Fibroblast of skin of scalp (primary cell): ENCODE measurements at regions not wholly inside any gene's neighbourhood (a gene's known extent, or its start where the extent isn't known, plus 50 kb on each side); places are given as distances from the start of the nearest gene placed in this dataset.
"Not testable (repeated sequence)": the region's sequence is repeated elsewhere in the genome, so short reads cannot be mapped to it uniquely, and the experiment has no call there.

Source experiments
- DNase-seq: peaks from one replicate; pipeline ENCODE4 v3.0.0-alpha.2; 2013

DNA sequence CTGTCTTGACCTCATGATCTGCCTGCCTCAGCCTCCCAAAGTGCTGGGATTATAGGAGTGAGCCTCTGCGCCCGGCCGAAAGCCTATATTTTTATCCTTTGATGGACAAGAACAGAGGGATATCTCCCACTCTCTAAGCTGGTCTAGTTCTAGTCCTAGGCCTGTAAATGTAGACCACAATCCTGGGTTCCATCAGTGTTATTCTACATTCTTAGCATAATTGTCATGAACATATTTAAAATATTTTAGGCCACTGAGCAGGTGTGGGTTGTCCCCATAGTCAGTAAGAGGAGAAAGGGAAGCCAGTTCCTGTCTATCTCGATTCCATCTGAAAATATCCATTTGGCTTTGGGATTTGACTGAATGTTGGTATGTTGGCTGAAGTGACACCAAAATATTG is 118.1 kb downstream of the EBLN2 start:
- DNase-seq, result no peak

DNA sequence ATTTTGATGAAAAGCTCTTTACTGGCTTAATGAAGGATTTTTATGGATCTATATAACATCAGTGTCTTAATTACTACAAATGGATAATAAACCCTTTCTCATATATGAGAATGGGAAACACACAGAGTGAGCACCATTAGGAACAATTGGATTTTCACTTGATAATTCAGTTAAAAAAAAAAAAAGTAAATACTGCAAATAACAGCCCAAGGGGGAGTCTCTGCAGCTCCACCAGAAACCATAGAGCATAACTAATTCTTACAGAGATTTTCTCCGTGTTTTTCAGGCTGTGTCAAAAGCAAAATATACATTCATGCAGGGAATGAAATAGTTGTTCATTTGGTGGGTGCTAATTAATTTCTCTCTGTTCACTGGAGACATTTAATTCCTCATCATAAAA is 125.3 kb downstream of the EBLN2 start:
- DNase-seq, result no peak

DNA sequence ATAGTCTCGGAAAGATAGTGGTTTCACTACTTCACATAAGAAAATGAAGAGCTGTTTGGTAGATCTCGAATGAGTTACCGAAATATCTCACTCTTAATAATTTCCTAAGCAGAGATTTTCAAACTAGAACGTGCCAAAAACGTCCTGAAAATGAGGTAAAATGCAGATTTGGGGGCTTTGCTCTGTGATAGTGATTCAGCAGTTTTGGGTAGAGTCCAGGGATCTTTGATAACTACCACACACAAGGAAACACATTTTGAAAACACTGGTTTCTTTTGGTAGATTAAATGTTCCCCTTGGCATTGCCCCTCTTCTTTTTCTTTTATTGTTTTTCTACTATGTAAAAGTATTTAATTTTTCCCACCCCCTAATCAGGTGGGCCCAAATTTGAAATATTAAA is 125.9 kb downstream of the EBLN2 start:
- DNase-seq, result no peak

DNA sequence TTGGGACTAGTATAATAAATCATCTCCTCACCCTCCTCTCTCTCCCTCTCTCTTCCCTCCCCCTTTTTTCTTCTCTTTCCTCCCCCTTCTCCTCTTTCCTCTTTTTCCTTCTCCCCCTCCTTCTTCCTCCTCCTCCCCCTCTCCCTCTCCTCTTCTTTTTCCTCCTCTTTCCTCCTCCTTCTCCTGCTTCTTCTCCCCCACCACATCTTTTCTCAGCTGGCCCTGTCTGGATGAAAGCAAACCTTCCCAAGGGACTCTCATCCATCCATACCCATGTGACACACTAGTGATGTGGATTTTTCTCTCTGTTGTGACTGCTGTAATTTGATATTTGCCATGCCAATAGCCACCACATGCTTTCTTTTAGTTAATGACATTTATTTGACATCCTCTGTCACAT is 127.2 kb downstream of the EBLN2 start:
- peak; percentile 79 for DNase-seq

DNA sequence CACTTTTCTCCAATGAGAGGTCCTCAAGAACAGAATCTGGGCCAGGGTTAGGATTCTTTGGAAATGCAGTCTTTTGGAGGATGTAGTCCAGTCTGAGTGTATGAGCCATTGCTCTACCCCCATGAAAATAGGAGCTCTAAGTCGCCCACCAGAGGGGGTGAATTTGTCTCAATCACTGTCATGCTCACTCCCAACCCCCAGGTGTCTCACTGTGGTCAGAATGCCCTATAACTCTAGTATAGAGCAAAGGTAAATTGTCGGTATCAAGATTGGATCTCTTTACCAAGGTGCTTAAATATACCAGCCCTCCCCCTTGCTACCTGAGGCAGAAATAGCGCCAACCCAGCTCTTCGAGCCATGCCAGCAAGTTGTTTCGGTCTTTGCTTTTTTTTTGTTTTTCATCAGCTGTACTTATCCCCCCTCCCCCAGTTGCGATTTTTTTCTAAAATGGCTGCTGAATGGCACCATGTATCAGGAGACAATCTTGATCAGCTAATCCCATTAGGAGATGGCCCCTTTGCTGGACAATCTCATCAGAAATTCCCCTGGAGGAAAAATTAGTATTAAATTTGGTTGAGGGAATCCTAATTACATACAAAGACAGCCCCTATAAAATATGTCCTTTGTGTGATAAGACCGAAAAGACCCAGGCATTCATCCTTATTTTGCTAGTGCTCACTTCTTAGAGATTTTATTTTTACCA is 130.7 kb downstream of the EBLN2 start:
- DNase-seq, result no peak

DNA sequence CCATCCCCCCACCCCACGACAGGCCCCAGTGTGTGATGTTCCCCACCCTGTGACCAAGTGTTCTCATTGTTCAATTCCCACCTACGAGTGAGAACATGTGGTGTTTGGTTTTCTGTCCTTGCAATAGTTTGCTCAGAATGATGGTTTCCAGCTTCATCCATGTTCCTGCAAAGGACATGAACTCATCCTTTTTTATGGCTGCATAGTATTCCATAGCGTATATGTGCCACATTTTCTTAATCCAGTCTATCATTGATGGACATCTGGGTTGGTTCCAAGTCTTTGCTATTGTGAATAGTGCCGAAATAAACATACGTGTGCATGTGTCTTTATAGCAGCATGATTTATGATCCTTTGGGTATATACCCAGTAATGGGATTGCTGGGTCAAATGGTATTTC is 132.5 kb downstream of the EBLN2 start:
- DNase-seq, result not testable (repeated sequence)

DNA sequence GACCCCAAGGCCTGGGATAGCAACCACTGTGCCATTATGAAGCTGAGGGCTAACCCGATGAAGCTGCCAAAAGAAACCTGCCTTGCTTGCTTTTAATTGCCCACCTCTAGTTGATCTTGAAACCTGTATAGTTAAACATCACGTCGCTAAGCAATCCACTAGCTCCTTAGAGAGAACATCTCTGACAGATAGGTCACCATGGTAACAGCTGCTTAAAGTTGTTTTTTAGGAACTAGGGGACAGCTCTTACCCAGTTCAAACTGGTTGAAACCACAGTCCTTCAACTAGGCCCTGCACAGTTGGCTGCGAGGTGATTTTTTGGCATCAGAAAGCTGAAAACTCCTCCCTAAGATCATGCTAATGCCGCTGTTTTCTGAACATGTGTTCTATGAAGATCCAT is 135.7 kb downstream of the EBLN2 start:
- no peak for DNase-seq

DNA sequence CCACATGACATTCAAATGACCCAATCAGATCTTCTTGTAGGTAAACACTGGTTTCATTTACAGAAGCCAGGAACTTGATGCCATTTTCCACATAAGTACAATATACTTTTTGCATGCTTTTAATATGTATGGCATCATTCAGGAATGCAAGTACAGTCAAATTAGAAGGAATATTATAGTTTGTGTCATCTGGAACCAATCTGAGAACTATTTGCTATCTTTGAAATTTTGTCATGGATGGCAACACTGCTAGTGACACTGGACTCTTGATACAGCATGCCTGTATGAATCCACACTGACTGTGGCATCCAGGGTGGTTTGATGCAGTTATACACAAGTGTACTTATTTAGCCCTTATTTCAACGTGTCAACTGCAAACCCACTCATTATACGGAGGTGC is 141.6 kb downstream of the EBLN2 start:
- peak; percentile 73 for DNase-seq

DNA sequence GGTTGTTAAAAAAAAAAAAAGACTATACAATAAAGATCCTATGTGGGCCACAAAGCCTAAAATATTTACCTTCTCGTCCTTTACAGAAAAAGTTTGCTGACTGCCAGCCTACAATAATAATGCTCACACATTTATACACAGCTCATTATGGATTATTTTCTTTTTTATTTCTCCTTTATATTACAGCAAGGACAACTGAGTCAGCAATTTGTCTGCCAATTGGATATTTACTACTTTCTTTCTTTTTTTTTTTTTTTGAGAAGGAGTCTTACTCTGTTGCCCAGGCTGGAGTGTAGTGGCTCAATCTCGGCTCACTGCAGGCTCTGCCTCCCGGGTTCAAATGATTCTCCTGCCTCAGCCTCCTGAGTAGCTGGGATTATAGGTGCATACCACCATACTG is 142.2 kb downstream of the EBLN2 start:
- DNase-seq, result no peak

DNA sequence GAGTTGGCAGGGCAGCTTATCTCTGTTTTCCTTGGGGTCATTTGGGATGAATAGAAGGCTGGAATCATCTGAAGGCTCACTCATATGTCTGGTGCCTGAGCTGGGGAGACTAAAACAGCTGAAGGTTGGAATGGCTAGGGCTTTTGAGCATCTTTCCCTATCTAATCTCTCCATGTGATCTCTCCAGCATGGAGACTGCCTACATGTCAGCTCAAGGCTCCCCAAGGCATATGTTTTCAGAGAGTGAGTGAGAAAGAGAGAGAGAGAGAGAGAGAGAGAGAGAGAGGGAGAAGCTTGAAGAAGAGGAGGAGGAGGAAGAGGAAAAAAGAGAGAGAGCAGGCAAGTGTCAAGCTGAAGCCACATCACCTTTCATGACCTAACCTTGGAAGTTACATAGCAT is 143.4 kb downstream of the EBLN2 start:
- no peak for DNase-seq

DNA sequence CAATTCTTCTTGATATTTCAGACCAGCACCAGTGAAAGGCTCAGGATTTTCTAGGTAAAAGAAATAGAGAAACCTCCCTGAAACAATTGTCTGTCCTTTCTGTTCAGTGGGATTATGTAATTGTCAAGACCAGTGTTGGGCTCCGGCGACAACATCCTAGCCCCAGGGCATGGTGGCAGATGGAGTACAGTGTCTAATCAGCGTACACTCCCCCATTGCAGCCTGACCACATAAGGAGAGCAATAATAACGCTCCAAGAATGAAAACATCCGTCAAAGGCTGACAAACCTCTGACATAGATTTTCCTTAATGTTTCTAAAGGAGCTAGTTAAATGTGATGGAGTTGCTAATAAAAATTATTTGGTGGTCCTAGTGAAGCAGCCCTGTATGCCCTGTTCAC is 144.6 kb downstream of the EBLN2 start:
- DNase-seq, result no peak

DNA sequence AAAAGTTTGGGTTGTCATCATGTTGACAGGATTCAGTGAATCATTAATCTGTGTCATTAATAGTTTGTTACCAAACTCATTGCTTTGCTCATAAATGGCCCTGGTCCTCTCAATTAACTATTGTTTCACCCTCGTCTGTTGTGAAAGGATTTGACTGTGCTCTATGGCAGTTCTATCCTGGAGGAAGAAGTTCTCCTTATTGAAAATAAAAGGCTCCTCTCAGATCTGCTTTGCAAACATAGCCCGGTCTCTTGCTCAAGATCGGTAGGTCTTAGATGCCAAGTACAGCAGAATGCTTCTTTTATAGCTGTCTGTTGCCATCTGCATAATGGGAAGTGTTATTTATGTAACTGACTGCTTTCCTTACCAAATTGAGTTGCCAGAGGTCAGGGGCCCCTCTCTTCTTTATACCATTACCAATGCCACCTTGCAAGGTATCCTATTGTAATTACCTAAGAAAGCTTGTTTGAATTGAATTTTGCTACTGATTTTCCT is 146.5 kb downstream of the EBLN2 start:
- DNase-seq, result no peak

DNA sequence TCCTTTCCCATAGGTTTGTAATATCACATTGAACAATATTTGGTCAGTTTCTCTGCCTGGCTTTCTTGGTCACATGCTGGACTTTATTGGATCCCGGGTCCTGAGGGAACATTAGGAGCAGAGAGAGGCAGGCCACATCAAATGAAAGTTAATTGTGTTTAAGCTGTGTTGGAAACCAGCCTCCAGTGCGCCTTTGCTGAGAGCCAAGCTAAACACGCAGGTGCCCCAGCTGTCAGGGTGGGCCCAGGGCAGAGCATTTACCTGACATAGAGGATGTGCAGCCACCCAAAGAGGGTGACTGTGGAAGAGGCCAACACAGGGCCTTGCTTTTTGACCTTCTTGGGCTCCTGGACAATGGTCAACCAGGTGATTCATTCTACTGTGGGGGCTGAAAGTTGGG is 149.3 kb downstream of the EBLN2 start:
- no peak for DNase-seq

DNA sequence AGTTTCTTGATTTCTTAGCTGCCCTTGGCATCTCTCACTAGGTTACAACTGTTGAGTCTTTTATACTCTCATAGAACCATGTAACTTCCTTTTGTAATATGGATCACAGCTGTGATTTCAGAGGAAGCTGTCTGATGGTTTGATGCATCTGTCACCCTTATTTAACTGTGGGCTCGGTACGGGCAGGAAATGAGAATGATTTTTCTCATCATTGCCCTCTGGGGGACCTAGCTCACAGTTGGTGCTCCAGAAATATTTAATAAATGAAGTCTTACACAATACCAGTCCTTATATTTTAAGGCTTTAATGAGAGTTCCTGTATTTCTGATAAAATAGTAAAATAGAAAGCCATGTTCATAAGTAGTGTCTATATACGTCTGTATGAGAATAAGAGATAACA is 151.2 kb downstream of the EBLN2 start:
- peak; percentile 13 for DNase-seq

DNA sequence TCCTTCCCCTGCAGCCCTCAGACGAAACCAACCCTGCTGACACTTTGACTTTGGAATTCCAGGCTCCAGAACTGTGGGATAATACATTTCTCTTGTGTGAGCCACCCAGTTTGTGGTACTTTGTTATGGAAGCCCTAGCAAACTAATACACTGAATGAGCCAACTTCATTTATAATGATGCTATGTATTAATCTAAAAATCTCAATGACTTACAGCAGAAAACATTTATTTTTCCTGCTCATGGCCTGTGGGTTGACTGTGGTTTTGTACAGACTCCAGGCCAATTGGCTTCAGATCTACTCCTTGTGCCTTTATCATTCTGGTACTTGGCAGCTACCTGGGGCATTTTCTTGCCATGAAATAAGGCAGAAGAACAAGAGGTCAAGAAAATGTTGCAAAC is 152.4 kb downstream of the EBLN2 start:
- DNase-seq, result peak; percentile 74

DNA sequence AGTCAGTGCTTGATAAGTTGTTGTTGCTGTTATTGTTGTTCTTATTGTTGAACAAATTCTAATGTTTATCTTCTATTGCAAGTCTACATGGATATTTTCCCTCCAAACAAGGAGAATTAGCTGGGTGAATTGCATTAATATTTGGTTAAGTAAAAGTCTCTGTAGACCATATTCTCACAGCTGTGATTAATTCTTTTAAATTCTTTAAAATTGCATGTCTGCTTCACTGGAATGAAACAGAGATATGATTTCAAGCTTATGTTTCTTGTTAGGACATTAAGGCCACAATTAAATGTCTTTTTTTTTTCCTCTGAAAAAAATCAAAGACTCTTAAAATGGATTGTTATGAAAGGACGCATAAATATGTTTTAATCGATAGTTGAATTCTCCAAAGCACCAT is 153.4 kb downstream of the EBLN2 start:
- peak; percentile 55 for DNase-seq

DNA sequence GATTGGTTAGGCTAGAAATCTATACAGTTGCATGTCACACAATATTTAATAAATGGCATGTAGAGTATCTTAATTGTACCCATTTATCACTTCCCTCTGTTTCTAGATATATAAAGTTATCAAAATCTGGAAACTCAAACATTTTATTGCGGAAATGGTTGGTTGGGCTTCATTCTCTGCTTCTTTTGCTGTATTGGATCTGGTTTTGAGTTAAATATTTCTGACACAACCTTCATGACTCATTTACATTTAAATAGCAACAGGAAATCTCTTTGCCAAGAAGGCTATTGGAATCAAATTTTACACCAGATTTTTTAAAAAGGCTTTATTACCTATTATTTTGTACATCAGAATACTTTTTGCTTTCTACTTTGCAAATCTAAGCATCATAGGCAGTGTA is 153.8 kb downstream of the EBLN2 start:
- DNase-seq, result peak; percentile 68

DNA sequence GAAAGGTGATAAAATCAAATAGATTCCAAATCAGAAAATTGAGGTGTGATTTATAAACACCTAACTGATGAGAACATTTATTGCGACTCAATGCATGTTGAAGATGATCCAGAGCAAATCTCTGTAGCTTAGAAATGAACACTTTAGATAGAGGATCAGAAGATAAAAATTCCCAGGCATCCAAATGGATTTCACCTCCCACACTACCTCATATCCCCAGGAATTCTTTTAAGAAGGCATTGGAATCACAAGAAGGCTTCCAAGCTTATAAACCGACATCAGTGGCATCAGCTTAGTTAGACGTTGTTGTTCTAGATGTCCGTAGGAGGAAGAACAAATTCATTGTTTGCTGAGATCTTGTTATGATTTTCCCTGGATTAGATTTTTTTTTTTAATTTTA is 154.4 kb downstream of the EBLN2 start:
- peak; percentile 37 for DNase-seq

DNA sequence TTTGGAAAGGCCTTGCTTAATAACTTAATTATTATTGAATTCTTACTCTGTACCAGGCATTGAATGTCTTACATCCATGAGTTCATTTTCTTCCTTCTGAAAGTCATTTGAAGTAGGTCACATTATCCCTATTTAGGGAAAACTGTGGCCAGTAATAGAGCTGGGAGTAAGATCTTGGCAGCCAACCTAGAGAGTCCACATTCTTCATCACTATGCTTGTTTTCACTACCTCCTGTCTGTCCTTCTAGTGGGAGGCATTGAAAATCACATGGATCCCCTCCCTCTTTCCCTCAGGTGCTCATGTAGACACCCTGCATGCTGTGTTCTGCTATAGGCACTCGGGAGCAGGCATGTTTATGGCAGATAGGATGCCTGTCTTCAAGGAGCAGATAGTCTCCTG is 154.9 kb downstream of the EBLN2 start:
- DNase-seq, result peak; percentile 42

DNA sequence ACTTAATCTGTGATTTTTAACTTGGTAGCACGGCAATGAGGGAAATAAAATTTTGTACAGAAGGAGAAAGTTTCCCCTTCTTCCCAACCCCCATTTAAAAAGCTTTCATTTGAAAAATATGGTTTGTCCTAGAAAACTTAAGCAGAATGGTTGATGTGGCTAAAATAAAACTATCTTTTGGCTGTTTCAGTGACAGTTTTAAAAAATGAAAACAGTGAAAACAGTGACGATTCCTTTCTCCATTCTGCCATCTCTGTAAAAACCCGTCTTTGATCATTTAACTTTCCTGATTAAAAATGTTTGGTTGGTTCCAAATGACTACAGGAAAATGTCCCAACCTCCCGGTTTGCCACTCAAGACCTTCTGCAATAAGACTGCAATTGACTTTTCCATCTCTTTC is 160.7 kb downstream of the EBLN2 start:
- DNase-seq, result no peak

DNA sequence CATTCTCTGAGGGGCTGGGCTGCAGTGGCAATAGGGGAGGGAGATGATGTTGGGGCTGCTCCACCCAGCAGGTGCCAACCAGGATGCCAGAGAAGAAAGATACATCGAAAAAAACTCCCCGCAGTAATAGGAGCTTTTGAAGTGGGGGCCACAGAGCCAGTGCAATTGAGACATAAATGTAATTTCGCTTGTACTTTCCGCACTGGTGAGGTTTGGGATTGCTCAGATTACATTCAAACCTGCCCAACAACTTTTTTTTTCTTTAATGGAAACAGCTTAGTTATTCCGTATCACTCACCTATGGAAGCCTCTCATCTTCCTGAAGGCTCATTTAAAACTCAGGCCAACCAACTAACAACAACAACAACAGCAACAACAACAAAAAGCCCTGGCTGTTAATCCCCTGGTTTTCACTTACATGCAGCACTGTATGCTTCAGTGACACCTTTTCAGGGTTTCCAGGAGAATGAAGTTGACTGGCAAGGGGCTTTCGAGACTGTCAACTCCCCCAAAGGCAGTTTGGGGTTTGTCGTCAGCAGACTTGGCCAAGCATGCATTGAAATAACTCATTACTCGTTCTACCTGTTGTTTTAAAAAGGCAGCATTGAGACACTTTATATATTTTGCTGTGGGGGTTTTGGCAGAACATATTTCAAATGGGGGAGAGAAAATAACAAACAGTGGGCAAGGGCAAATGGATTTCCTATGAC is 163.8 kb downstream of the EBLN2 start:
- DNase-seq, result no peak

DNA sequence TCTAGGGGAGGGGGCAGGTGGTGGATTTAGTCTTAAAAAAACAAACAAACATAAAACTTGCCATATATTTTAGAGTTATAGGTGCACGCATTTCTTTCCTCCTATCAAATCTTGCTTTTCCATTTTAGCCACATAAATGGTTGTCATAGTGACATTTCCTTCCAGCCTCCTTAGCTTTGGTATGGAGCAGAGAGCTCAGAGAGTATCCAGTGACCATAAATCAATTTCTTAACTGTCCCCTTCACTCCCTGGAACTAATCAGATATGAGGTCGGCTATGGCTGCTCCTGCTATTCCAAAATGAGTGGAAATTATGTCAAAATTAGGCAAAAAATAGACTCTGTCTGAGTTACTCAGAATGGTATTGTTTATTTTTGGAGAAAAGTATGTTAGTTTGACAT is 164.5 kb downstream of the EBLN2 start:
- peak; percentile 46 for DNase-seq

DNA sequence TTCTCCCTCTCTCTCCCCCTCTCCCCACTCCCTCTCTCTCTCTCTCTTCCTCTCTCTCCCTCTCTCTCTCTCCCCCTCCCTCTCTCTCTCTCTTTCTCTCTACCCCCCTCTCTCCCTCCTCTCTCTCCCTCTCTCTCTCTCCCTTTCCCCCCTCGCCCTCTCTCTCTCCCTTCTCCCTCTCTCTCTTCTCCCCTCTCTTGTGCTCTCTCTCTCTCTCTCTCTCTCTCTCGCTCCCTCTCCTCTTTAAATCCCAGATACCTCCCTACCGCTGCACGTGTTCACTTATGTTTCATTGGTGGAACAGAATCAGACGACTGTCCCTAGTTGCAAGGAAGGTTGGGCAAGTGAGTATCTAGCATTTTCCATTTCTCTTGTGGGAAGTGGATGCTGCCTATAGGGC is 166.5 kb downstream of the EBLN2 start:
- no peak for DNase-seq

DNA sequence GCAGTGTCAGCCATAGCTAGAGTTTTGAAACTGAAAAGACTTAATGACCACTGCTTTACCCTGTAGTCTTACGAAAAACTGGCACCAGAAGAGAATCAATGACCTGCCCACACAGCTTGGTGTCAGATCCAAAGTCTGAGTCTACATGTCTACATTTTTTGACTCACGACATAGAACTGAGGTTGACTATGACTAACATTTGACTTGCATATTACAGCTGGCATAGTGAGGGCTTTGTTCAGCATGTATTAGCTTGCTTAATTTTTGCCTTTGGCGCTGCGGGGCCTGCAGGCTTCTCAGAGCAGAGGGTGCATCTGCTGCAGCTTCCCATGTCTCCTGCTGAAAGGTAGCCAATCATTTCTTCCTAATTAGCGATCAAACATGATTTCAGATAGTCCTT is 167.0 kb downstream of the EBLN2 start:
- peak; percentile 38 for DNase-seq

DNA sequence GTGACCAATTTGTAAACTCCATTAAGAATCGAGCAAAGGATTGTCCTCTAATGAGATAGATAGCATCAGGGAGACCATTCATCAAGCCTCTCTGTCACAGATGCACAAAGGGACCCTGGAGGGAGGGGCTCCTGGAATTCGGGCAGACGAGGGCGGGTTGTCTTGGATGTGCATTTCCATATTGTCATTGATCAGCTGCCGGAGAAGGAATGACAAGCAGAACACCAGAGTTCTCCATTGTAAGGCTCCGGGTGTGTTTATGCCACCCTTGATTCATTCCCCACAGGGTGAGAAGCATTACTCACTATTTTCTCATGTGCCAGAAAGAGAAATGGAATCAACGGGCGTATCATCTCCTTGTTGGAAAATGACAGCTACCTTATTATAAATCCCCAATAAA is 167.5 kb downstream of the EBLN2 start:
- DNase-seq, result no peak
